GM12891 (cell line): ENCODE measurements at regions not wholly inside any gene's neighbourhood (a gene's known extent, or its start where the extent isn't known, plus 50 kb on each side); places are given as distances from the start of the nearest gene placed in this dataset.
"Not testable (repeated sequence)": the region's sequence is repeated elsewhere in the genome, so short reads cannot be mapped to it uniquely, and the experiment has no call there.

Experiments used
- DNase-seq: peaks from one replicate; pipeline ENCODE4 v3.0.0; 2011; ENCODE audit warnings: low spot score; ENCODE audit not compliant: insufficient read length
- FAIRE-seq: peaks from 2 replicates; lab custom pipeline; 2011; peaks lifted over from hg19 to GRCh38; lab: Jason Lieb, UNC
- SPI1 ChIP-seq: IDR thresholded peaks from 2 replicates; pipeline ENCODE4 v1.6.1; 2011; ENCODE audit warnings: low read depth, low read length, control low read depth

GRCh38 chr18:12179029-12179428 is 75.1 kb upstream of the CIDEA start:
- not testable (repeated sequence) for FAIRE-seq, DNase-seq

GRCh38 chr18:12179697-12180577 is 74.2 kb upstream of the CIDEA start:
- DNase-seq = not testable (repeated sequence)
- peak; percentile 82 for FAIRE-seq

- not testable (repeated sequence) for FAIRE-seq
Measured at GRCh38 chr18:12198797-12199196, 55.4 kb upstream of the CIDEA start.

GRCh38 chr18:12200186-12200585 is 54.0 kb upstream of the CIDEA start:
- TF ChIP-seq SPI1 = peak; percentile 67
- peak; percentile 10 for DNase-seq
- FAIRE-seq = peak; percentile 88

More at GRCh38 chr18:12198797-12199196, 55.4 kb upstream of the CIDEA start:
- DNase-seq = not testable (repeated sequence)
